Epidermal melanocyte (primary cell): ENCODE measurements at regions not wholly inside any gene's neighbourhood (a gene's known extent, or its start where the extent isn't known, plus 50 kb on each side); places are given as distances from the start of the nearest gene placed in this dataset.
A peak's percentile ranks its signal among the peaks of the same experiment; 100 is the strongest.

Source experiments
- DNase-seq: peaks from one replicate; pipeline ENCODE4 v3.0.0; 2011; ENCODE audit warnings: low spot score; ENCODE audit not compliant: insufficient read length

DNA sequence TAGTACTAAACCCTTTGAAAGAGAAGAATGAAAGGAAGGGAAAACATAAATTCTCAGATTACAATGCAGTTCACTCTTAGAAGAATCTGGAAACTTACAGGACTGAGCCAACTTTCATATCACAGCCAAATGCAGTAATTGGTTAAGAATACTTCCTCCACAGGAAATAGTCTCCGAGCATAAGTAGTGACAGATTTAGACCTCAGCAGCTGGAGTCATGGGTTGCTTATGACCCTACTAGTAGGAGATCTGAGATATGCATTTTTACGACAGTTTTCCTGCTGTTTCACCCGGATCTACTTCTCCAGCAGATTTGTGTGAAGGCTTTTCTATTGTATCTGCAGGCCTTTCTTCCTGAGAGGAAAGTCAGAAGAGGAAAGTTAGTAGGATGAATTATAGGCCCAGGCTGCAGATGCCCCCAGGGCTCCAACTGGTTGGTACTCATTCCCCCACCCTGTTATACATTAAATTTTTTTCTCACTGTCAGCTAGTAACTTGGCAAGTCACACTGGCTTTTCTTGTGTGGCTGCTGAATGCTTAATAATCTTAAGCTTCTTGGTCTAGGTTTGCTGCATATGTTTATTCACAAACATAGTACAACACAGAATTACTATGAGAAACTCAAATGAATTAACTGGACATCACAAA lies 1241.5 kb upstream of the MIR17HG start:
- DNase-seq = peak; percentile 12

DNA sequence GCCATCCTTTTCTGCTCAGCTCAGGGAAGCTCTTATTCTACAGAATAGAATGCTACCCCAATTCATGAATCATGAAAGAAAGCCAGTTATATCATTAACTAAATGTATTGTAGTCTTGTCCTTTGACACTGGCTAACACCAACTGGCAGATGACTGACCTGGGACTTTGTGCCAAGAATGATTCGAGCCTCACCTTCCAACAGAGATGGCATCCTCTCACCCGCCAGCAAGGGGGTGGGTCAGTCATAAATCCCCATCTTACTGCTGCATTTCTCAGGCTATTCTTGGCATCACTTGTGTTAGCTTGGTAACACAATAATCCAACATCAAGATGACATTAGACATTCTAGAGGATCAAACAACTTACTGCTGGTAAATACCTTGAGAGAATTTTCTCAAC lies 1239.8 kb upstream of the MIR17HG start:
- no peak for DNase-seq

DNA sequence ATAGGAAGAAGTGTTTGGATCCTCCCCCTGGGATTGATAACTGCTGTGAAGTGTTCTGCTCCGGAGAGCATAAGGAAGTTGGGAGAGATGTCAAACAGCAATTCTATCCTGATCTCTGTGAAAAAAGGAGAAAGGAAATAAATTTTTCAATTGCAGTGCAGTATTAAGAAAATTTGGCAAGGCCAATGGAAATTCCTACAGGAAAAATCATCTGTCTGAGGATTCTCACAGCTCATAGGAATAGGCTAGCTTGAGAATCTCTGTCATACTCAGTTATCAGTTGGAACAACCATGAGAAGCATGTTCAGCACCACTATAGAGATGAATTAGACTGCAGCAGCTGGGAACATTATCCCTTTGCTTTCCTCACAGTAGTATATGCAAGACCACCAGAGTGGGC lies 1238.9 kb upstream of the MIR17HG start:
- DNase-seq = no peak

DNA sequence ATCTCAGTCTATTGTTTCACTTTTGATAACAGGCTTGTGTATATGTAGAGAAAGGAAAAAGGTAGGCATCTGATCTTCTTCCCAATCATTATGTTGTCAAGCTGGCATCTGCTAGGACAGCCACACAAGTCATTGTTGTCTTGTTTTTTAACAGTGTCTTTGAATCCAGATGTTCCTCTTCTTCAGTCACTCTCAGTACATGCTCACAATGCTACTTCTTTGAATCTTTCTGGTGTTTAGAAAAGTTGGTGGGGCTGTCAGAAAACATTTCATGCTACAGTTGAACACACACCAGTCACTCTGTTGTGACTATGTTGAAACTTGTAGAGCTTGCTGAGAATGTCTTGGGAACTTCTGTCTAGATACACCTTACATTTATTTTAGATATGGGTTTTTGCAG lies 1231.4 kb upstream of the MIR17HG start:
- DNase-seq = no peak

DNA sequence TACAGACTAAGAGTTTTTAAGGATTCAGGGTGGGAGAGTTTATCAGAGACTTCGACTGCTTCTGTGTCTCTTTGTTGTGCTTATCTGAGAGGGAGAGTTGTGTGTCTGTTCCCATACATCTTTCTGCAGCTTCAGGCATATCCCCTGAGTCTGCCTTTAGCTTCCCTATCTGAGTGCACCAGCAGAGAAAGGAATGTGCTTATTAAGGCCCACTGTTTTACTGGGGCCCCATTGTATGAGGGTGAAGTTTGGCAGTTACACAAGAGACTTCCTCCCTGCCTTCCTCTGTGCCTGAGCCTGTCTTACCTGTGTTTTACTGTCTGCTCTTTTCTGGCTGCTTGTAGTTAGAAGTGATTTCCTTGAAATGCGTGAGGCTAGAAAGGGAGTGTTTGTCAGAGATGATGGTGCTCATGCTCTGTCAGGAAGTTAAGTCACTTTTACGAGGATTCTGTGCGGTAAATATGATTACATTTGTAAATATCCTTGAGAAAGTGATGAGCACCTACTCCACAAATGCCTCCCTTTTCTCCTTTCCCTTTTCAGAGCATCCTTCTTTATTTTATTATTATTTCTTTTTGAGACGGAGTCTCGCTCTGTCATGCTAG lies 1228.9 kb upstream of the MIR17HG start:
- DNase-seq = no peak

DNA sequence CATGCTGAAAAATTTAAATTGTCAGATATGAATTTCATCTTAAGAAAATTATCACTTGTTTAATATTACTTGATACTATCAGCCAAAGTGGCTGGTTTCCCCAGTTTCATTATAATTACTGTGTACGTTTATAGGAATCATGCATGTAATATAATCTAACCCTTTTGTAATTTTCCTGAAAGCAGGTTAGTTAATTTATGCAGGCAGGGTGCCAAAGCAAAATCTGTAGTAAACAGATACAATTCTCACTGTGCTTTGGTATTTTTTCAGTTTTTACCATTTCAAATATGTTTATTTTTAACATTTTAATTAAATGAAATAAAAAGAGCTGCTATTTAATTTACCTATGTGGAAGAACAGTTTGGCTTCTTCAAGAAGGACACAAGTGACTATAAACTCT lies 1227.5 kb upstream of the MIR17HG start:
- no peak for DNase-seq

DNA sequence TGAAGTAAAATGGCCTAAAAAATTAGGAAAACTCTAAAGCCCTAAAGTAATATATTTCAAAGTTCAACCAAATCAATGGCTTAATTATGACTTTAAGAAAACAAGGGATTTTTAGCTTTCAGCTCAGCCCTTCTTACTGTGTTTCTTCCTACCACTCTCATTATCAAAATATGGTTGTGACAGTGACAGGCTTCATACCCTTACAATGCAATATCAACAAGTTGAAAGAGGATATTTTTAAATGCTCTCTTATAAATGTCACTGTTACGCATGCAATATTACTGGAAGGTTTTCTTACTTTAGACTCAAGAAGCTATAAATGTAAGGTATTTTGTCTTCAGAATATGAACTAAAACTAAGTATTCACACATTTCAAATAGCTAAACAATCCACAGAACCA lies 1225.7 kb upstream of the MIR17HG start:
- no peak for DNase-seq

DNA sequence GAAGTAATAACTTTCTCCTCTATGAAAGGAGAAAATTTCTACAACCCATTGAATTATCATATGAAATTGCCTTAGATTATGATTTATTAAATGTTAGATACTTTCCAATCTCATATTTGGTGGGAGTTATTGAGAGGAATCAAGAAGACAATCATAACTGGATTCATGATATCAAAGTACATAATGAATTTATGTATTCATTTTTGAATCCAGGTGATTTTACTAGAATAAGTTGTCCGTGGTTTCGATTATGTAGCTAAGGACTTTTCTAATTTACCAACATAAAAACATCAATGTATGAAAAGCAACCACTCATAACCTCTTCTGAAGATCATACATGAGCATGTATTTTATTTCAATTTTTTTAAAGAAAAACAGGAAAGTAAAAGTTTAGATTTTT lies 1225.0 kb upstream of the MIR17HG start:
- no peak for DNase-seq

DNA sequence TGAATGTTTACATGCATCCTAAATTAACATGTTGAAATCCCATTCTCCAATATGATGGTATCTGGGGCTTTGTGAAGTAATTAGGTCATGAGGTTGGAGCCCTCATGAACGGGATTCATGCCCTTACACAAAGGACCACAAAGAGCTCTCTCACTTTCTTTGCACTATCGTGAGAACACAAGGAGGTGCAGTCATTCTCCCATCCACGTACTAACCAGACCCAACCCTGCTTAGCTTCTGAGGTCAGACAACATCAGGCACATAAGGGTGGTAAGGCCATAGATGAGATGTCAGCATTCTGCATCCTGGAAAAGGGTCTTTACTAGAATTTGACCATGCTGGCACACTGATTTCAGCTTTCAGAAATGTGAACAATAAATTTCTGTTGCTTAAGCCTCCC lies 1211.9 kb upstream of the MIR17HG start:
- no peak for DNase-seq

DNA sequence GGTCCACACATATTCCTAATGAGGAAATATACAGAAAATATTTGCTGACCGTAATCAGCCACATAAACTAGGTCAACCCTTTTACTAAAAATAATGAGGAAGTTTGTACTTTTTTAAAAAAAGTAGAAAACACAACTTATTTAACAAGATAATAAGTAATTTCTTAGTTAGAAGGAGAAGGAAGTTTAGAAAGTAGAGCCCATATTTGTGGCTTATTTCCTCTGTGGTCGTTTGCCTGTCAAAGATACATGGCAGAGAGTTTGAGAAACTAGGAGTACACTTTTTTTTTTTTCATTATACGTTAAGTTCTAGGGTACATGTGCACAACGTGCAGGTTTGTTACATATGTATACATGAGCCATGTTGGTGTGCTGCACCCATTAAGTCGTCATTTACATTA lies 1205.2 kb upstream of the MIR17HG start:
- no peak for DNase-seq

DNA sequence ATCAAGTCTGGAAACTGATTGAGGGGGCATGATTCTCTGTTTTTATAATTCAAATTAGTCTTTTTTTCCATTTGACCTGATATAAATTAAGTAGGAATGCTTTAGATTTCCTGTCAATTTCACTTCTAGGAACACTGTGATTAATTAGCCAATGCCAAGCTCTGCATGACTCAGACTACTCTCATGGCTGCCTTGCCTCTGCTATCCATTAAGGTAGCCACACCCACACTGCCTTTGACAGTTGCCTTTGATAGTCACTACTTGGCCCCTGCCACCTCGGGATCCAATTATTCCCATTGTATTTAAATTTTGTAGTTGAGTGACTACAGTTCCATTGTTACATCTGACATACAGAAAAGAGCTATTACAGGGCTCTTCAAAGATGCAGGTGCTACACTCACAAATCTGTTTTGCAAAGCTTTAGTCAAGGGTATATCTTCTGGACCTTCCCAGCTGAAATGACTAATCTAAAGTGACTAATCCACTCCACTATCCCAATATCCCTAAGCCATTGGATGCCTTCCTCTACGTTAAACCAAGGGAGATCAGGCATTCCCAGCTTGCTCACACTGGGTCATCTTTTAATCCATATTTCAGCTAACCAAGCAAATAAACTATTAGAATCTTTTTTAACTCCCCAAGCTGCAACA lies 1193.1 kb upstream of the MIR17HG start:
- DNase-seq = no peak

DNA sequence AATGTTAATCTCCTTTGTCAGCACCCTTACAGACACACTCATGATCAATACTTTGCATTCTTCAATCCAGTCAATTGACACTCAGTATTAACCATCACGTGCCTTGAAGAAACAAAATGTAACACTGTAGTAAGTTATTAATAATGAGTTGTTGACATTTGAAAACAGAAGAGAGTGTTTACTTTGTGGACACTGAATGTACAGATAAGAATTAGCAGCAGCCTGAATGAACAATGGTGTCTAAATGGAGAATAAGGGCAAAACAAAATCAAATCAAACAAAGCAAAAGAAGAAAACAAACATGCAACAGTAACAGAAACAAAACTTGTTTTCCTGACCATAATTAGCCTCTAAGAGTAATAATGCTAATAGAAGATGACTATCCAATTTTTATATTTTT lies 1191.1 kb upstream of the MIR17HG start:
- DNase-seq = no peak

DNA sequence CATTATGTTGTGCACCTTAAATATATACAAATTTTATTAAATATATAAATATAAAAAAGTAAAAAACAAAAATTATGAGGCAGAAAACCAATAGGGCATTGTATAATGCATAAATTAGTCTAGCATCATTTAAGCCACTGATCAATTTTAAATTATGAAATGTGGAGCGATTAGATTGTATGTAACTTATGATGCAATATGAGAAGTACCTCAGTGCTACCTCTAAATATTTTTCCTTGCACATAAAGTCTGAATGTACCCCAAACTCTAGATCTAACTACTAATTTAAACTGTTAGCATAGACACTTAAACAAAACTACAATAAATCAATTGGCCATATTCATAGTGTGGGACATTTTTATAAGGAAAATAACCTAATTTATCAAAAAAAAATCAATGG lies 1178.5 kb upstream of the MIR17HG start:
- DNase-seq = no peak

DNA sequence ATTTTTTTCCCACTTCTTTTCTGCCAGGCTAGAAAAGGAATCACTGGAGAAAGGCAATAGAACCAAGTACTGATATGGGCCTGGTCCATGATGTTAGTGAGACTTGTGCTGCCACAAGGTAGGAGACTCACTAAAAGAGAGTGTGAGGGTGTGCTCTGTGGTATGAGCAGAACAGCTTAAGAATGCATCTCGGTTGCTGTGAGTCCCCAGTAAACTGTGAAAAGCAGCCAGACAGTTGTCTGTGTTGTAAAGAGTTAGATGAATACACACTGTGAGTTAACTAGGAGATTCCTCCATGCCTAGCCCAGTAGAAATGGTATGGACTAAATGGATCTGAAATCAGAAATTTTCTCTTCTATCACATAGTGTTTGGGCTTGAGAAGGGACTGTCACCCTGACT lies 1177.3 kb upstream of the MIR17HG start:
- DNase-seq = no peak

DNA sequence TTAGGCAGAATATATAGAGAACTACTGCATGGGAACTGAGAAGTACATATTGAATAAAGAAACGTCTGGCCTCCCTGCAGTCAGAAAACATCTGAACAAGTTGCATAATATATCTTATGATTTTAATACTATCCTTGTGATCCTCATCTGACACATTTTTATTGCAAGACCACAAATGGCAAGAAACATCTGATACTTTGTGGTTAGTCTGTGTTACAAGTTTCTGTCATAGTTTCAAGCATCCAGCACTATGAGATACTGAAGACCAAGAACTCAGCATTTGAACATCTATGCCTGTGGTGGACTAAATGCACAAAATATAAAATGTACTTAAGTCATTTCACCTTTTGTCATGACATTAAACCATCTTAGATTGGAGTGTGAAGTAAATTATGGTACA lies 1175.8 kb upstream of the MIR17HG start:
- peak; percentile 37 for DNase-seq

DNA sequence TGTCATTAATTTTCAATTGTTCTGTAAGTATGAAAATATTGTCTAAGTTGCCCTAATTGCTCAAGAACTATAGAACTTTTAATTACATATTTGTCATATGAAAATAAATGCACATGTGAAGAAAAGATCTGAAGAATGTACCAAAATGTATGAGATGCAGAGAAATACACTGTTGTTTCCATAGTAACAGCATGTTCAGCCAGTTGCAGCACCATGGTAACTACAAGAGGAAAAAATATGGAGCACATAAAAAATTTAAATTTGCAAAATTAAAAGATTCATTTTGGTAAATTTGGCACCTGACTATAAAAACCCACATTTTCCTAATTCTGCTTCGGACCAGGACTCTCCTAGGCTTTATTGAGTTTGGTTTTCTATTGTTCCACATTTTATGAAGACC lies 1170.0 kb upstream of the MIR17HG start:
- DNase-seq = no peak

DNA sequence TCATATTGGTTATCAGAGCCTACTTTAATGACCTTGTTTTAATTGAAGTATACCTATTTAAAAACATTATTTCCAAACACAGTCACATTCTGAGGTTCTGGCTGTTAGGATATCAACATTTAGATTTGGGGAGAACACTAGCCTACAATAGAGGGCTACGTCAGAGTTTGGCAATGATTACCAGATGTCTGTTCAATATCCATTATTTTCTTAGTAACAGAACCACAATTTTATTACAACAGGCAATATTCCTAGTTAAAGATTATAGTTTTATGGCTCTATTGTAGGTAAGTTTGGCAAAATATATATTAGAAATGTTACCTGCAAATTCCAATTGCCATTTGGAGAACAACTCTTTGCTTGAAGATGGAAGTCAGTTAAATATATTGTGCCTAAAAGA lies 1163.1 kb upstream of the MIR17HG start:
- no peak for DNase-seq

DNA sequence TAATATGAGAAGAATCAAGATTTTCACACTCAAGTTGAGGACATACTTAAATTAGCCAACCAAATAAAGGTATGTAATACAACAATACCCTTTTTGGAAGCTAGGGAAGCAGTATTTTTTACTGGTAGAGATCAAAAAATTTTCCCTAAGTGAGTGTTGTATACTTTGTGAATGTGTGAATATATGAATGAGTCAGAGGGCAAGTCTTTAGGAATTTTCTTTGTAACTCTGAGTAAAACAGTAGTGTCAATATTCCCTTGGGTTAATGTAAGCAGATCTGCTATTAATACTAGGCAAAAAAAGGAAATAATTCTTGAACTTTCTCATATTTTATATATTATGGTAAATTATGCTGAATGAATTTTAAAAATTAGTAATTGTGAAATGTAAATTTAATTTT lies 1161.8 kb upstream of the MIR17HG start:
- no peak for DNase-seq

DNA sequence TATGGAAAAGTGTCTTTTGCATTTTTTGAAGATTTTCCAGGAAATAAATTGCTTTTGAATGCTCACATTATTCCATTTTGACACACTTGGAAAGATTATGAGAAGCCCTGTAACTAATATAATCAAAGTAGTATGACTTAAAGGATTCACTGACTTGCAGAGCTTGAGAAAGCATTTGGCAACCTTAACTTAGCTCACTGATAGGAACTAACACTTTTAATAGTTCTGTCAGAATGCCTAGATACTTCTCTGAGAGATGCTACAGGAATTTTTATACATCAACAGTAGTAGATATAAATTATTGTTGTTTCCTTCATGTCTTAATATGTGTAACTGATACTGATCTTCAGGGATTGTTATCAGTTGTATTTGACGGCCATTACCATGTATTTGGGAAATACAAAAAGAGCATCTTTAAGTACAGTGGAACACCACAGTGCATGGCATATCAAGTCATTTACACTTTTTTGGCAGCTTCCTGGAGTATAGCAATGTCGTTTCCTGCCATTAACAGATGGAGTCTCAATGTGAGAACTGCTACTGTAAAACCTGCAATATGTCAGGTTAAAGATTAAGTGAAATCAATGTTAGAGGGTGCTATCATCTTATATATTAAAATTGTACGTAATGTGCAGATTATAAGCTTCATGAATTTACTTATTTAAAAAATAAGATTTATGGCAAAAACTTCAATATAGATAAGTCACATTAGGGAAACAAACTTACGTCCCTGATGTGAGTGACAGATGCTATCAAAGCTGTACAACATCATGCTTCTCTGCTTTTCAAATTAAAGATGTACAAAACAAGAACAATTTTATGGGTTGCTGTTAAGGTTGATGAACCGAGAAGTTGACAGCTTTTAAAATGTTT lies 1159.8 kb upstream of the MIR17HG start:
- DNase-seq = no peak

DNA sequence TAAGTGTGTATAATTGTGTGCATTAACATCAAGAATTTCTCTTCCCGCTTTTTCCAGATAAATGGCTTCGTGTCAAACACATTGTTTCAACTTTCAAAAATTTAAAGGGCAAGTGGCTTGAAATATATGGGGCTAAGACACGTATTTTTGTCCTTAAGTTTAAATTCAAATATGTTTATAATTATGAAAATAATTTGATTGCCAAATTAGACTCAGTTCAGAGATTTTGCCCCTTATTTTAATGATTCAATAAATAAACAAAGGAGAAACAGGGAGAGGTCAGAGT lies 1159.2 kb upstream of the MIR17HG start:
- no peak for DNase-seq

DNA sequence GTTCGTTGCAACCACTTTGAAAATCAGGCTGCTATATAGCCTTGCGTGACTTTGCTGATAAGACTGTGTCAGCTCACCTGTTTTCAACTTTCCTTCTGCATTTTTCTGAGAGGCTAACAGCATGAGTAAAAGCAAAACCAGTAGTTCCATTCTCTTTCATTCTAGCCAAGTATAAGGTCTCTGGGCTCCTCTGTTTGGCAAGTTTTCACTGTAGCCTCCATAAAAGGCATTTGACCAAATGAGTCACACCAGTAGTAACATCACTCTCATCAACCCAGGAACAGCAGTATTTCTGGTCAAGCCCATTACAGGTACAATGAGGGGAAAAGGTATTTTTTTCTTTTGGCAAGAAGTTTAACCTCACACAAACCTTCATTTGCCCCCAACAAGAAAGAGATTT lies 1149.8 kb upstream of the MIR17HG start:
- DNase-seq = no peak

DNA sequence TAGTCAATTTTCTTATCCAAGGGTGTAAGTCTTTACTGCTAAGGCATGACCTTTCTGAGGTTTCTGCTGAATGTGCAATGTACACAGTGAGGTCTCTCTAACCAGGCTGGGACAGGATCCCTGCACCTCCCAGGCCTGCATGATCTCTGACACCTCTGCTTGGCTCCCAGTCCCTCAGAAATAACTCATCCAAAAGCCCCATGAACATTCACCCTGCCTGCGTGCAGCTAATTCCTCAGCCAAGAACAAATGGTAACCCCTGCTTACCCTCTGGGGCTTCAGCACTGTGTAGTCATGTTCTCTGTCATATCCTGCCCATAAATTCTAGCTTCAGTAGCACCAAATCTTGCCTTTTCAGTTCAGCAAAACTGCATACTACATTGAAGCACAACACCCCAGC lies 1146.3 kb upstream of the MIR17HG start:
- no peak for DNase-seq
